Gastroesophageal sphincter (tissue), 3 donors: ENCODE measurements at regions not wholly inside any gene's neighbourhood (a gene's known extent, or its start where the extent isn't known, plus 50 kb on each side); places are given as distances from the start of the nearest gene placed in this dataset.

Source experiments
- EP300 ChIP-seq: sonication (generic); formaldehyde crosslinking; IDR thresholded peaks from one replicate; pipeline ENCODE4 v1.6.1; 2017; ENCODE audit warnings: antibody characterized with exemption, mild to moderate bottlenecking
- POLR2A ChIP-seq, 2 donors: fragments of 450-650 bp; IDR thresholded peaks; one replicate each; pipeline ENCODE4 v1.6.1; 2017; ENCODE audit warnings: antibody characterized with exemption in 2 of 2, mild to moderate bottlenecking in 2 of 2, moderate library complexity in 1 of 2
- POLR2AphosphoS5 ChIP-seq: sonication (generic); formaldehyde crosslinking; IDR thresholded peaks from one replicate; pipeline ENCODE4 v1.6.1; 2017; ENCODE audit warnings: antibody characterized with exemption
- TF ChIP-seq, protein P1 (sequence below), 4 experiments: fragments of 200-600 bp in 2 of 4; fragments of 450-650 bp in 2 of 4; sonication (generic) in 1 of 4; IDR thresholded peaks; one replicate each; pipeline ENCODE4 v1.5.1; 2017 to 2019; ENCODE audit warnings: antibody characterized with exemption in 4 of 4, mild to moderate bottlenecking in 2 of 4, moderate library complexity in 2 of 4

DNA sequence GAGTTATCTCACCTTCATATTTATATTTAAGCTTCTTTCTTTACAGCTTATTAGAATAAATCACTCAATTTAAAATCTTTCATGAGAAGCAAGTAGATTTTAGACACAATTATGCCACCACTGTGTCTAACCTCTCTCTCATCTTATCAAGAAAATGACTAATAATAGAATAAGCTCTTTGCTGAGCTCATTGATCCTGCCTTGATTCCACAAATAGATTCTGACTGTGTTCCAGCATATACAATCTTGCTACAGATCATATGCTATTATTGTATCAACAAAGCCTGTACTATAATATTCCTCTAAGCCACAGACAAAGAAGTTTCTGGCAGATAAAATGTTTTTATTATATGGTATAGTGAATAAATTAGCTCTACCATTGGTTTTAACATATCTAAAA lies 168.7 kb upstream of the GULP1 start:
- TF ChIP-seq POLR2A (IDR thresholded peaks at IDR 0.05) (no peak), POLR2AphosphoS5 (no peak), EP300 (no peak)
- TF ChIP-seq, protein P1, sequence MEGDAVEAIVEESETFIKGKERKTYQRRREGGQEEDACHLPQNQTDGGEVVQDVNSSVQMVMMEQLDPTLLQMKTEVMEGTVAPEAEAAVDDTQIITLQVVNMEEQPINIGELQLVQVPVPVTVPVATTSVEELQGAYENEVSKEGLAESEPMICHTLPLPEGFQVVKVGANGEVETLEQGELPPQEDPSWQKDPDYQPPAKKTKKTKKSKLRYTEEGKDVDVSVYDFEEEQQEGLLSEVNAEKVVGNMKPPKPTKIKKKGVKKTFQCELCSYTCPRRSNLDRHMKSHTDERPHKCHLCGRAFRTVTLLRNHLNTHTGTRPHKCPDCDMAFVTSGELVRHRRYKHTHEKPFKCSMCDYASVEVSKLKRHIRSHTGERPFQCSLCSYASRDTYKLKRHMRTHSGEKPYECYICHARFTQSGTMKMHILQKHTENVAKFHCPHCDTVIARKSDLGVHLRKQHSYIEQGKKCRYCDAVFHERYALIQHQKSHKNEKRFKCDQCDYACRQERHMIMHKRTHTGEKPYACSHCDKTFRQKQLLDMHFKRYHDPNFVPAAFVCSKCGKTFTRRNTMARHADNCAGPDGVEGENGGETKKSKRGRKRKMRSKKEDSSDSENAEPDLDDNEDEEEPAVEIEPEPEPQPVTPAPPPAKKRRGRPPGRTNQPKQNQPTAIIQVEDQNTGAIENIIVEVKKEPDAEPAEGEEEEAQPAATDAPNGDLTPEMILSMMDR (IDR thresholded peaks at IDR 0.05): no peak
